Liver (tissue), 8 donors: ENCODE measurements at regions not wholly inside any gene's neighbourhood (a gene's known extent, or its start where the extent isn't known, plus 50 kb on each side); places are given as distances from the start of the nearest gene placed in this dataset.
"Not testable (repeated sequence)": the region's sequence is repeated elsewhere in the genome, so short reads cannot be mapped to it uniquely, and the experiment has no call there.

Source experiments
- DNase-seq: peaks from one replicate; pipeline ENCODE4 v3.0.0-alpha.2; 2017; ENCODE audit warnings: low spot score
- H3K27ac ChIP-seq, 2 donors: one replicate each; pipeline ENCODE4 v1.7.0; 2013; ENCODE audit warnings: inconsistent platforms in 2 of 2, low read length in 2 of 2, control low read depth in 1 of 2, low read depth in 1 of 2, mild to moderate bottlenecking in 1 of 2
- H3K27me3 ChIP-seq, 4 donors: one replicate each; pipeline versions ENCODE4 v1.6.1 to v1.7.0; 2013; ENCODE audit warnings: low read length in 3 of 4, inconsistent platforms in 1 of 4, mild to moderate bottlenecking in 1 of 4, moderate library complexity in 1 of 4; ENCODE audit not compliant: control insufficient read depth in 4 of 4, insufficient read depth in 4 of 4
- H3K36me3 ChIP-seq, 4 donors: one replicate each; pipeline versions ENCODE4 v1.6.1 to v1.7.0; 2013; ENCODE audit warnings: low read length in 3 of 4, mild to moderate bottlenecking in 3 of 4, low read depth in 1 of 4, moderate library complexity in 1 of 4; ENCODE audit not compliant: control insufficient read depth in 4 of 4, insufficient read depth in 3 of 4
- H3K4me1 ChIP-seq, 4 donors: one replicate each; pipeline versions ENCODE4 v1.6.1 to v1.7.0; 2013; ENCODE audit warnings: low read length in 3 of 4, mild to moderate bottlenecking in 3 of 4, moderate library complexity in 1 of 4; ENCODE audit not compliant: control insufficient read depth in 4 of 4, insufficient read depth in 4 of 4
- H3K4me3 ChIP-seq, 3 donors: one replicate each; pipeline versions ENCODE4 v1.6.1 to v1.7.0; 2013; ENCODE audit warnings: low read length in 3 of 3, control low read depth in 1 of 3, low read depth in 1 of 3, mild to moderate bottlenecking in 1 of 3
- H3K9ac ChIP-seq, 2 donors: one replicate each; pipeline ENCODE4 v1.7.0; 2013; ENCODE audit warnings: low read length in 2 of 2, mild to moderate bottlenecking in 2 of 2, moderate library complexity in 2 of 2, control low read depth in 1 of 2, low read depth in 1 of 2
- H3K9me3 ChIP-seq, 4 donors: one replicate each; pipeline versions ENCODE4 v1.6.1 to v1.7.0; 2013; ENCODE audit warnings: low read length in 3 of 4; ENCODE audit not compliant: control insufficient read depth in 4 of 4
- ATF3 ChIP-seq: IDR thresholded peaks from 2 replicates; pipeline ENCODE4 v1.6.1; 2016; ENCODE audit warnings: antibody characterized with exemption
- CTCF ChIP-seq: fragments of 150-350 bp; IDR thresholded peaks from 2 replicates; pipeline ENCODE4 v1.5.1; 2017; ENCODE audit warnings: improper control_type of control experiment, low read depth, low read length; ENCODE audit not compliant: missing input control
- EGR1 ChIP-seq, 2 donors: IDR thresholded peaks; 2 replicates each; pipeline ENCODE4 v1.6.1; 2016 to 2018; ENCODE audit warnings: antibody characterized with exemption in 2 of 2, low read depth in 2 of 2
- FOXA2 ChIP-seq: IDR thresholded peaks from 2 replicates; pipeline ENCODE4 v1.6.1; 2016; ENCODE audit warnings: antibody characterized with exemption
- GABPA ChIP-seq, 2 donors: IDR thresholded peaks in 1 of 2; conservative IDR thresholded peaks in 1 of 2; 2 replicates each; pipeline ENCODE4 v1.6.1; 2016; ENCODE audit warnings: antibody characterized with exemption in 2 of 2, mild to moderate bottlenecking in 1 of 2, moderate library complexity in 1 of 2
- HNF4A ChIP-seq, 2 donors: conservative IDR thresholded peaks; 2 replicates each; pipeline ENCODE4 v1.6.1; 2016; ENCODE audit warnings: antibody characterized with exemption in 2 of 2, mild to moderate bottlenecking in 2 of 2
- JUND ChIP-seq, 2 donors: IDR thresholded peaks; 2 replicates each; pipeline ENCODE4 v1.6.1; 2016; ENCODE audit warnings: antibody characterized with exemption in 2 of 2
- MAX ChIP-seq: IDR thresholded peaks from 2 replicates; pipeline ENCODE4 v1.6.1; 2016; ENCODE audit warnings: antibody characterized with exemption
- NR2F2 ChIP-seq: IDR thresholded peaks from 2 replicates; pipeline ENCODE4 v1.6.1; 2016; ENCODE audit warnings: antibody characterized with exemption
- REST ChIP-seq: IDR thresholded peaks from 2 replicates; pipeline ENCODE4 v1.6.1; 2016; ENCODE audit warnings: antibody characterized with exemption, mild to moderate bottlenecking
- RXRA ChIP-seq, 2 donors: IDR thresholded peaks; 2 replicates each; pipeline ENCODE4 v1.6.1; 2017 to 2018; ENCODE audit warnings: antibody characterized with exemption in 2 of 2, mild to moderate bottlenecking in 1 of 2
- SP1 ChIP-seq: IDR thresholded peaks from 2 replicates; pipeline ENCODE4 v1.6.1; 2018; ENCODE audit warnings: antibody characterized with exemption, mild to moderate bottlenecking
- TAF1 ChIP-seq: conservative IDR thresholded peaks from 2 replicates; pipeline ENCODE4 v1.6.1; 2016; ENCODE audit warnings: antibody characterized with exemption, mild to moderate bottlenecking
- YY1 ChIP-seq: IDR thresholded peaks from 2 replicates; pipeline ENCODE4 v1.6.1; 2016; ENCODE audit warnings: antibody characterized with exemption, mild to moderate bottlenecking
- ZBTB33 ChIP-seq: IDR thresholded peaks from 2 replicates; pipeline ENCODE4 v1.6.1; 2016; ENCODE audit warnings: antibody characterized with exemption
- WGBS: extraction: QIAGEN DNeasy Blood & Tissue Kit; methylation state at CpG from one replicate; pipeline ENCODE4 v1.1.7; 2013; 5-methylcytosine and 5-hydroxymethylcytosine counted together
- donor health status: healthy.
- donor health status: healthy.
- donor health status: healthy.
- donor health status: healthy.
- donor health status: healthy.

GRCh38 chr4:53841711-53842110, 222.7 kb downstream of the CHIC2 start (continued):
- TF ChIP-seq ATF3 (no peak), EGR1 (IDR thresholded peaks at IDR 0.05; ENCODE audit: low read depth in 2 of 2) (no peak), FOXA2 (no peak), GABPA (IDR thresholded peaks at IDR 0.05 in 1 of 2, conservative IDR thresholded peaks at IDR 0.05 in 1 of 2) (no peak)

GRCh38 chr4:53840643-53841042, 223.8 kb downstream of the CHIC2 start:
- no peaks in the 10 kb centered on the region for H3K9me3 ChIP-seq
- H3K27me3 ChIP-seq: no peaks in the 10 kb centered on the region
- TF ChIP-seq FOXA2 (no peak), REST (no peak), JUND (IDR thresholded peaks at IDR 0.05) (peak in 1 of 2 donors; percentile 15)
- no peak overlapping the region for H3K27ac ChIP-seq
- H3K9ac ChIP-seq: no peak overlapping the region
- 21% methylated on average over 2 of the region's 2 CpGs for WGBS
- no peak overlapping the region for H3K4me3 ChIP-seq
- no peak for DNase-seq
- no peaks in the 10 kb centered on the region for H3K4me1 ChIP-seq
- no peaks in the 10 kb centered on the region for H3K36me3 ChIP-seq

- H3K36me3 ChIP-seq, H3K4me1 ChIP-seq, H3K4me3 ChIP-seq, H3K9ac ChIP-seq, H3K27me3 ChIP-seq, DNase-seq, H3K9me3 ChIP-seq, H3K27ac ChIP-seq: not testable (repeated sequence)
- TF ChIP-seq YY1 (peak; percentile 50), ATF3 (peak; percentile 24), MAX (peak; percentile 10), RXRA (IDR thresholded peaks at IDR 0.05) (peak; percentile 26 to 43), HNF4A (conservative IDR thresholded peaks at IDR 0.05) (peak; percentile 24 to 29), SP1 (peak; percentile 52)
- 55% methylated on average over 7 of the region's 7 CpGs for WGBS
Observed at GRCh38 chr4:53833302-53834003, 231.0 kb downstream of the CHIC2 start.

GRCh38 chr4:53832549-53832948, 231.9 kb downstream of the CHIC2 start:
- DNase-seq: no peak
- H3K36me3 ChIP-seq: no peaks in the 10 kb centered on the region
- H3K9ac ChIP-seq: no peak overlapping the region
- WGBS: 97% methylated on average over 1 of the region's 1 CpG
- H3K27me3 ChIP-seq: no peaks in the 10 kb centered on the region
- H3K4me1 ChIP-seq: peaks cover 0 to 5% (median 2%) of the 10 kb centered on the region in 4 donors
- peaks cover 0 to 2% (median under 1%) of the 10 kb centered on the region in 4 donors for H3K9me3 ChIP-seq
- H3K27ac ChIP-seq: no peak overlapping the region
- no peak overlapping the region for H3K4me3 ChIP-seq
- TF ChIP-seq ZBTB33: no peak
- TF ChIP-seq EGR1 (IDR thresholded peaks at IDR 0.05; ENCODE audit: low read depth in 2 of 2): no peak
- no peak for TF ChIP-seq MAX
- TF ChIP-seq TAF1: no peak
- TF ChIP-seq GABPA (IDR thresholded peaks at IDR 0.05 in 1 of 2, conservative IDR thresholded peaks at IDR 0.05 in 1 of 2): no peak
- no peak for TF ChIP-seq RXRA (IDR thresholded peaks at IDR 0.05)
- no peak for TF ChIP-seq CTCF
- no peak for TF ChIP-seq NR2F2
- TF ChIP-seq YY1: no peak
